Skin of body (tissue), 1 donor: ENCODE measurements at regions not wholly inside any gene's neighbourhood (a gene's known extent, or its start where the extent isn't known, plus 50 kb on each side); places are given as distances from the start of the nearest gene placed in this dataset.
"Not testable (repeated sequence)": the region's sequence is repeated elsewhere in the genome, so short reads cannot be mapped to it uniquely, and the experiment has no call there.

Experiments
- DNase-seq: peaks from one replicate; lab custom pipeline; 2025; lab: John Stamatoyannopoulos, UW

DNA sequence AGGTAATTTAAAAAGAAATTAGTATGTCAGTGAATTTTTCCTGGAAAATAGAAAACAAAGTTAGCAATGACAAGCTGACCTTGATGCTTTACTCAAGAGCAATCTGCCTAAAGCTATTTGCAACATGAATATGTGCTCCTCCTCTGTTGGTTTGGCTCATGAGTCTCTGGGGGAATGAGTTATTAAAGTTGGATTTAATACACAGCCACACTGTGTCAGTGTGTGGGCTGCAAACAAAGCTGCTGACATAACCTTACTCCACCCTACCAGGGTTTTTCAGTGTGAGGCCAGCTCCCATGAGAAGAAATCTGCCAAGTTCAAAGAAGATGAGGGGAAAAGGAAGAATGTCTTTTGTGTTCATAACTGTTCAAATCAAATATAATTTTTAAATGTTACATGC is 280.5 kb downstream of the TLL1 start:
- DNase-seq, result peak; percentile 35

DNA sequence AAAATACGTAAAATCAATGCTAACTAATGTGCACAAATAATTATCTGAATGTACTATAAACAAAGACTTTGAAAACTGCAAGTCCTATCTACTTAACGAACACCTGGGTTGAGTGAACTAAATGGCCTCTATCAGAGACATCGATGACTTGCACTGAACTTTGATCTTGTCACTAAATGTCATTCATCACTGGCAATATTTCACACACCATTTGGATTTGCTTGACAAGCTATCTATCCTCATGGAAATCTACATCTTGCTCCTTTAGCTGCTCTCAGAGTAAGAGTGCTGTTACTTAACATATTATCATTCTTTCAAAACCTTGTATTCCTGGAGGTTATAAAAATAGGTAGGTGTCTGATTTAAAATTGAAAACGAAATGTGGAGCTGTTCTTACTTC is 289.3 kb downstream of the TLL1 start:
- DNase-seq, result no peak

GRCh38 chr4:166165829-166166420 is 292.9 kb downstream of the TLL1 start:
- peak; percentile 85 for DNase-seq

GRCh38 chr4:166169111-166169510 is 296.1 kb downstream of the TLL1 start:
- no peak for DNase-seq

DNA sequence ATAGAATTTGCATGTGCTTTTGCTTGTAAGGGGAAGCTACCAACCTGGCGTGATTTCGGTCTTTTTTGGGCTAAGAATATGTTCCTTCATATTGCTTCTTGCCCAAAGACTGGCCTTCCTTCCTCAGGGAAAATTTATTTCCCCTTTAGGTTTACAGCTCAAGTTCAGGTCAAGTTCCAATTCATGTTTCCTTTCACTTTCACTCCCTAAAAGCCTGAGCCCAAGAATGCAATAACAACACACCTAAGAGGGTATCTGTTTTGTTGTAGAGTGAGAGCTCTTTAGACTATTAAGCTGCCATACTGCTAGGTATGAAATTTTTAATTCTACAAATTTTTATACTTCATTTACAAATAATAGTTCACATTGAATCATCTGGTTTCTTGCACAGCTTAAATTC is 299.6 kb downstream of the TLL1 start:
- DNase-seq, result no peak

- DNase-seq, result no peak
Observed at GRCh38 chr4:166174717-166175490, 301.9 kb downstream of the TLL1 start.

DNA sequence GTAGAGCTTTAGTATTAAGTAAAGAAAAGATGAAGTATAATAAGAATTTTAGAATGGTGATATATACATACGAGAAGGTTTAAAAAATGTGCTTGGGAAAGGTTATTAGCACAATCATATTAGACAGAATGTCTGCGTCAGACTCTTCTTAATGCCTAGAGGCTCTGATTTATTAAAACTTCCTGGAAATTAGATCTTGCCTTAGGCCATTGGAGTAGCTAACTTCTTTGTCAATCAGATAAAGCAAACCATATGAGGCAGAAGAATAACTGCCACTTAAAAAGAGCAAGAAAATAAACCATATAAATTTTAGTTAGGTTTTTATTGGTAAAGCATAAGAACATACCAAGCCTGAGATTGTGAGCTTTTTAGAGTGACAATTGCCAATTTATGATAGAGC is 309.1 kb downstream of the TLL1 start:
- DNase-seq, result no peak

DNA sequence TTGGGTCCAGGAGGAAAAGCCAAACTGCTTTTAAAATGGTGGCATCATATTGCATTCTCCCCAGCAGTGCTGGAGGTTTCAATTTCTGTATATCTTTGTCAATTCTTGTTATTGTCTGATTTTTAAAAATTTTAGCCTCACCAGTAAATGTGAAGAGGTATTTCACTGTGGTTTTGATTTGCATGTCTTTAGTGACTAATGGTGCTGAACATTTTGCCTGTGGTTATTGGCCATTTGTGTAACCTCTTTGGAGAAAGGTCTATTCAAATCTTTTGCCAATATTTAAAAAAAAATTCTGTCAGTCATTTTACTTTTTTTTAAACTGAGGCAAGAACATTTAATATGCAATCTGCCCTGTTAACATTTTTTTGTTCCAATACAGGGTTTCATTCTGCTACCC is 322.1 kb downstream of the TLL1 start:
- no peak for DNase-seq

GRCh38 chr4:166197166-166197565 is 324.1 kb downstream of the TLL1 start:
- no peak for DNase-seq

- DNase-seq, result no peak
Observed at GRCh38 chr4:166198041-166198440, 325.0 kb downstream of the TLL1 start.

GRCh38 chr4:166198516-166199310 is 325.7 kb downstream of the TLL1 start:
- DNase-seq, result no peak

DNA sequence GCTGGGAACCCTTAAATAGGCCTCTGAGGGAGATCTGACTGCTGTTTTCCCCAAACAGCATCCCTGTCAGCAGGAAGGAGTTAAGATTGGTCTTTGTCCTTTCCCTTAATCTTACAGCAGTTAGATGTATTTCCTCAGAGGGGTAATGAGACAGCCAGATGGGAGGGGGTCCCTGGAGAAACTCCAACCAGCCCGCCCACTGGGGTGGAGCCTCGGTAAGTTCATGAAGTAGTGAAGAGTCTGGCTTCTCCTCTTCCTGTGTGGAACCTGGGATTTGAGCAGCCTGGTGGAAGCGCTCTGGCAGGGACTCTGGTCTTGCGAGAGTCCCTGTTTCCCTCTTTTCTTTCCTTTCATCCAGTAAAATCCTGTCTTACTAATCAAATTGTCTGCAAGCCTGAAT is 330.0 kb downstream of the TLL1 start:
- DNase-seq, result no peak

GRCh38 chr4:166212326-166212725 is 339.3 kb downstream of the TLL1 start:
- DNase-seq, result not testable (repeated sequence)

- no peak for DNase-seq
Observed at GRCh38 chr4:166222271-166222670, 349.2 kb downstream of the TLL1 start.

DNA sequence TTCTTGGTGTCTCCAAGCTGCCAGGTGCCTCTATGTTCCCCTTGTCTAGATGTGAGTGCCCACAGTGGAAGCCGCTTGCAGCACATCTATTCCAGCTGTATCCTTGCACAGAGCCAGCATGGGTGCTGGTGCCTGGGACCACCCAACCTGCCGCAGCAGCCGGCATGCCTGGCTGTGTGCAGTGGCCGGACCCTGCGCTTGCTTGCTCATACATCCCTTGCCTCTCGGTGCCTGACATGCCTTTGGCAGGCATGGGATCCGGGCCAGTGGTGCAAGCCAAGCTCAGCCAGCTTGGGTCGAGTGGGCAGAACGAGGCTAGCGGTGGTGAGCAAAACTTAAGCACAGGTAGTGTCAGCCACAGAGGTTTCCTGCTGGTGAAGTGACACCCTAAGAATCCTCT is 355.1 kb downstream of the TLL1 start:
- DNase-seq, result no peak

GRCh38 chr4:166229799-166230198 is 356.8 kb downstream of the TLL1 start:
- DNase-seq, result no peak

GRCh38 chr4:166230841-166231240 is 357.8 kb downstream of the TLL1 start:
- DNase-seq, result no peak

- no peak for DNase-seq
Observed at GRCh38 chr4:166239354-166239753, 366.3 kb downstream of the TLL1 start.

GRCh38 chr4:166252487-166253402 is 379.7 kb downstream of the TLL1 start:
- DNase-seq, result no peak

- DNase-seq, result no peak
Observed at GRCh38 chr4:166257276-166257675, 384.2 kb downstream of the TLL1 start.

DNA sequence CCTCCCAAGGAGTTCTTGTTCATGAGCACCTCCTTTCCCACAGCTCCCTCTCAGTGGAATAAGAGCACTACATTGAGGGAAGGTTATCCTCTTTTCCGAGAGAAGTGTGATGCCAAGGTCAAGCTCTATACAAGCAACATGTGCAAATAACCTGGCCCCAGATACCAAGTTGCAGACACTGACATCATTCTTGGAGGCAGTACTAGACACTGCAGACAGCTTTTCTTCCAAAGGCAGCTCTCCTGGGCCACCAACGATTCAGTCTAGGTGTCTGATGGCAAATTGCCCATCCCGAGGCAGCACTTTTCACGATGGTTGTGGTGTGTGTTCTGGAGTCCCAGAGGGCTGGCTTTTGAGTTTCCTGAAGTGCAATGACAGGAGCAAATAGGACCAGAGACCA is 384.9 kb downstream of the TLL1 start:
- no peak for DNase-seq
